H1 (cell line): ENCODE measurements at regions not wholly inside any gene's neighbourhood (a gene's known extent, or its start where the extent isn't known, plus 50 kb on each side); places are given as distances from the start of the nearest gene placed in this dataset.

ENCODE experiments used
- CTCF ChIA-PET: fragments of 300-600 bp; sonication (Branson Sonifier 250); formaldehyde crosslinking; loops from one replicate; lab custom pipeline; 2021; ENCODE audit not compliant: partially characterized antibody; lab: Charles Lee
- POLR2A ChIA-PET: fragments of 300-600 bp; sonication (Branson Sonifier 250); formaldehyde crosslinking; loops from one replicate; lab custom pipeline; 2021; ENCODE audit warnings: inconsistent platforms; ENCODE audit not compliant: partially characterized antibody; lab: Charles Lee
- DNase-seq, 2 experiments: peaks; one replicate each; pipeline versions ENCODE4 v3.0.0 to v3.0.0-alpha.2; 2010 to 2022; ENCODE audit warnings: low spot score in 2 of 2, low read depth in 1 of 2, mixed read lengths in 1 of 2
- FAIRE-seq: peaks from 2 replicates; lab custom pipeline; 2011; peaks lifted over from hg19 to GRCh38; lab: Jason Lieb, UNC
- H2AFZ ChIP-seq: 2 replicates; pipeline ENCODE4 v1.8.1; 2012; ENCODE audit warnings: low read length, inconsistent platforms
- H2AK5ac ChIP-seq: 2 replicates; pipeline ENCODE4 v1.6.1; 2013; ENCODE audit warnings: low read depth, low read length
- H2BK120ac ChIP-seq: replicated peaks from 2 replicates; pipeline ENCODE3; 2013; ENCODE audit warnings: low read depth, low read length, inconsistent platforms
- H2BK12ac ChIP-seq: 2 replicates; pipeline ENCODE4 v1.6.1; 2013; ENCODE audit warnings: low read depth, low read length
- H2BK15ac ChIP-seq: 2 replicates; pipeline ENCODE4 v1.6.1; 2013; ENCODE audit warnings: low read length
- H2BK20ac ChIP-seq: 2 replicates; pipeline ENCODE4 v1.6.1; 2013; ENCODE audit warnings: low read length
- H2BK5ac ChIP-seq: 2 replicates; pipeline ENCODE4 v1.6.1; 2013; ENCODE audit warnings: low read depth, low read length
- H3K14ac ChIP-seq: 2 replicates; pipeline ENCODE4 v1.6.1; 2013; ENCODE audit warnings: inconsistent platforms; ENCODE audit not compliant: insufficient read length
- H3K18ac ChIP-seq: 2 replicates; pipeline ENCODE4 v1.6.1; 2013; ENCODE audit warnings: low read length; ENCODE audit errors: extremely low read depth
- H3K23ac ChIP-seq: 2 replicates; pipeline ENCODE4 v1.6.1; 2013; ENCODE audit warnings: inconsistent platforms; ENCODE audit not compliant: insufficient read length
- H3K23me2 ChIP-seq: 2 replicates; pipeline ENCODE4 v1.6.1; 2013; ENCODE audit warnings: low read depth, low read length
- H3K27ac ChIP-seq: 2 replicates; pipeline ENCODE4 v1.6.1; 2011; ENCODE audit warnings: low read depth, low read length, inconsistent platforms
- H3K27me3 ChIP-seq, 4 experiments: replicated peaks in 1 of 4; 1 replicate in 1 of 4; 2 replicates in 3 of 4; pipeline versions ENCODE4 v1.6.1 to v1.8.1; 2011 to 2013; ENCODE audit warnings: low read length in 3 of 4, mild to moderate bottlenecking in 3 of 4, inconsistent platforms in 2 of 4, mixed read lengths in 2 of 4, moderate library complexity in 1 of 4; ENCODE audit not compliant: control insufficient read depth in 3 of 4, insufficient read depth in 3 of 4; ENCODE audit errors: extremely low read depth in 1 of 4
- H3K36me3 ChIP-seq, 4 experiments: 2 replicates each; pipeline versions ENCODE4 v1.6.1 to v1.8.1; 2011 to 2013; ENCODE audit warnings: mild to moderate bottlenecking in 4 of 4, low read length in 3 of 4, moderate library complexity in 2 of 4, control low read depth in 1 of 4, inconsistent platforms in 1 of 4; ENCODE audit not compliant: insufficient read depth in 4 of 4, control insufficient read depth in 2 of 4
- H3K4ac ChIP-seq: replicated peaks from 2 replicates; pipeline ENCODE3; 2013; ENCODE audit warnings: low read length, low read depth, mixed read lengths, inconsistent platforms; ENCODE audit not compliant: insufficient read length
- H3K4me1 ChIP-seq, 4 experiments: replicated peaks in 1 of 4; 1 replicate in 1 of 4; 2 replicates in 3 of 4; pipeline versions ENCODE4 v1.6.1 to v1.8.1; 2011 to 2013; ENCODE audit warnings: low read length in 3 of 4, inconsistent platforms in 2 of 4, mixed read lengths in 1 of 4; ENCODE audit not compliant: insufficient read depth in 4 of 4, control insufficient read depth in 3 of 4
- H3K4me2 ChIP-seq, 2 experiments: 2 replicates each; pipeline versions ENCODE4 v1.6.1 to v1.8.1; 2011 to 2013; ENCODE audit warnings: low read depth in 2 of 2, low read length in 2 of 2, control low read depth in 1 of 2, inconsistent platforms in 1 of 2, mild to moderate bottlenecking in 1 of 2; ENCODE audit not compliant: insufficient read depth in 1 of 2
- H3K4me3 ChIP-seq, 4 experiments: fragments of 200-600, 300-600 bp in 1 of 4; sonication (generic), shearing (Covaris generic), sonication (Bioruptor Twin) in 1 of 4; 2 replicates each; pipeline versions ENCODE4 v1.5.1 to v1.8.1; 2011 to 2016; ENCODE audit warnings: low read length in 4 of 4, low read depth in 3 of 4, control low read depth in 2 of 4, inconsistent platforms in 2 of 4, mild to moderate bottlenecking in 2 of 4, mixed read lengths in 1 of 4, moderate library complexity in 1 of 4; ENCODE audit not compliant: insufficient read depth in 2 of 4; ENCODE audit errors: extremely low read depth in 1 of 4
- H3K56ac ChIP-seq: replicated peaks from 2 replicates; pipeline ENCODE3; 2013; ENCODE audit warnings: low read depth, mild to moderate bottlenecking, mixed read lengths, low read length, inconsistent platforms; ENCODE audit not compliant: insufficient read length
- H3K79me1 ChIP-seq: 2 replicates; pipeline ENCODE4 v1.6.1; 2013; ENCODE audit warnings: low read depth, low read length, control low read depth
- H3K79me2 ChIP-seq, 2 experiments: 2 replicates each; pipeline versions ENCODE4 v1.6.1 to v1.8.1; 2012 to 2013; ENCODE audit warnings: low read length in 2 of 2, mild to moderate bottlenecking in 2 of 2, inconsistent platforms in 1 of 2; ENCODE audit not compliant: insufficient read depth in 2 of 2, control insufficient read depth in 1 of 2
- H3K9ac ChIP-seq, 4 experiments: replicated peaks in 1 of 4; 1 replicate in 1 of 4; 2 replicates in 3 of 4; pipeline versions ENCODE4 v1.6.1 to v1.8.1; 2011 to 2013; ENCODE audit warnings: low read depth in 3 of 4, low read length in 3 of 4, control low read depth in 2 of 4, mild to moderate bottlenecking in 2 of 4, moderate library complexity in 2 of 4, inconsistent platforms in 1 of 4; ENCODE audit errors: extremely low read depth in 1 of 4
- H3K9me3 ChIP-seq, 2 experiments: 2 replicates each; pipeline versions ENCODE4 v1.6.1 to v1.8.1; 2012 to 2013; ENCODE audit warnings: mild to moderate bottlenecking in 2 of 2, moderate library complexity in 2 of 2, control low read depth in 1 of 2, inconsistent platforms in 1 of 2, low read depth in 1 of 2, low read length in 1 of 2, mixed read lengths in 1 of 2; ENCODE audit not compliant: insufficient read depth in 2 of 2
- H4K20me1 ChIP-seq, 2 experiments: replicated peaks in 1 of 2; 2 replicates each; pipeline versions ENCODE3 to v1.8.1; 2011 to 2013; ENCODE audit warnings: inconsistent platforms in 2 of 2, low read length in 2 of 2, mild to moderate bottlenecking in 1 of 2; ENCODE audit not compliant: insufficient read depth in 2 of 2, control insufficient read depth in 1 of 2
- H4K5ac ChIP-seq: 2 replicates; pipeline ENCODE4 v1.6.1; 2013; ENCODE audit warnings: low read length, low read depth, mixed read lengths, inconsistent platforms; ENCODE audit not compliant: insufficient read length
- H4K8ac ChIP-seq: 2 replicates; pipeline ENCODE4 v1.8.0; 2013; ENCODE audit warnings: mild to moderate bottlenecking, moderate library complexity, low read length, inconsistent platforms; ENCODE audit not compliant: insufficient read depth; ENCODE audit errors: extremely low read depth
- H4K91ac ChIP-seq: replicated peaks from 2 replicates; pipeline ENCODE3; 2013; ENCODE audit warnings: low read length, mixed read lengths, inconsistent platforms; ENCODE audit not compliant: insufficient read length
- CHD2 ChIP-seq: IDR thresholded peaks from 2 replicates; pipeline ENCODE4 v1.6.1; 2012; ENCODE audit warnings: low read length, improper control_type of control experiment
- EP300 ChIP-seq, 2 experiments: IDR thresholded peaks; 1 replicate in 1 of 2; 2 replicates in 1 of 2; pipeline ENCODE4 v1.6.1; 2011 to 2012; ENCODE audit warnings: low read depth in 2 of 2, low read length in 2 of 2, mild to moderate bottlenecking in 2 of 2, borderline replicate concordance in 1 of 2, inconsistent platforms in 1 of 2, moderate library complexity in 1 of 2
- JUN ChIP-seq: IDR thresholded peaks from 2 replicates; pipeline ENCODE4 v1.6.1; 2011; ENCODE audit warnings: low read depth, mild to moderate bottlenecking, improper control_type of control experiment, low read length
- NRF1 ChIP-seq: IDR thresholded peaks from 2 replicates; pipeline ENCODE4 v1.6.1; 2011; ENCODE audit warnings: mild to moderate bottlenecking, low read depth, low read length, improper control_type of control experiment
- POLR2AphosphoS5 ChIP-seq: IDR thresholded peaks from 2 replicates; pipeline ENCODE4 v1.6.1; 2011; ENCODE audit warnings: low read depth, low read length
- RFX5 ChIP-seq: IDR thresholded peaks from 2 replicates; pipeline ENCODE4 v1.6.1; 2011; ENCODE audit warnings: low read depth, low read length, improper control_type of control experiment, borderline replicate concordance
- whole genome bisulfite sequencing, 2 experiments: shearing (Covaris generic) in 1 of 2; methylation state at CpG; one replicate each; pipeline versions ENCODE4 v1.1.6 to v1.1.7; 2013 to 2015; ENCODE audit warnings: low lambda C conversion rate in 2 of 2, mixed read lengths in 2 of 2, inconsistent platforms in 1 of 2, low coverage in 1 of 2, missing lambda C conversion rate in 1 of 2; ENCODE audit not compliant: insufficient replicate concordance in 2 of 2, insufficient coverage in 1 of 2, insufficient read length in 1 of 2; ENCODE audit errors: extremely low coverage in 1 of 2, missing lambda C conversion rate in 1 of 2; 5-methylcytosine and 5-hydroxymethylcytosine counted together
- TF ChIP-seq, protein P1 (sequence below): IDR thresholded peaks from 2 replicates; pipeline ENCODE4 v1.6.1; 2011; ENCODE audit warnings: low read depth, mild to moderate bottlenecking, low read length; ENCODE audit not compliant: insufficient read depth

DNA sequence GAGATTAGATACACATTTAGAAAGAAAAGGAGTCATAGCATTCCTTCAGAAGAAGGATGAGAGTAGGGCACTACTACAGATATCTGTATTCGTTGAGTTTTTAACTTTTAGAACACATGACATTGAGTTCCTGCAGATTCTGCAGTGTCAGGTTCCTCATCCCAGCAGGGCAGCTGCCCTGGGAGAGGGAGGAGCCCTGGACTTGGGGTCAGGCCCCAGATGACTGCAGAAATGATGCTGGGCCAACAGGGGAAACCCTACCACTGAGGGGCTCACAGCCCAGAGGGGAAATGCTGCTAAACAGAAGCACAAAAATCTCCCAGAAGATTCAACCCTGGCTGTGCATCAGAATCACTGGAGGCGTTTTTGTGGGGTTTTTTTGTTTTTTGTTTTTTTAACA, 68.9 kb upstream of the TAF1L start:
- no peak overlapping the region for H2BK15ac ChIP-seq
- CTCF ChIA-PET = interaction anchor here (0.5 to 4.1 kb wide), 6 partner anchors 60 to 325 kb away, joined by 3 to 35 read pairs (median 9); no protein-coding TSS in a partner anchor
- no peaks in the 10 kb centered on the region for H3K79me2 ChIP-seq
- no peak overlapping the region for H4K8ac ChIP-seq
- H4K91ac ChIP-seq = no peak overlapping the region
- H3K56ac ChIP-seq = no peak overlapping the region
- H3K27me3 ChIP-seq = no peaks in the 10 kb centered on the region
- H4K20me1 ChIP-seq = no peaks in the 10 kb centered on the region
- H2BK5ac ChIP-seq = no peak overlapping the region
- no peak overlapping the region for H3K23ac ChIP-seq
- no peak overlapping the region for H4K5ac ChIP-seq
- FAIRE-seq (no peak), DNase-seq (no peak)
- no peak overlapping the region for H2AK5ac ChIP-seq
- H3K4me1 ChIP-seq = no peaks in the 10 kb centered on the region
- no peak overlapping the region for H3K14ac ChIP-seq
- no peak overlapping the region for H3K4me3 ChIP-seq
- no peak overlapping the region for H3K18ac ChIP-seq
- H3K9me3 ChIP-seq = no peaks in the 10 kb centered on the region
- no peak overlapping the region for H3K4me2 ChIP-seq
- H3K23me2 ChIP-seq = no peaks in the 10 kb centered on the region
- TF ChIP-seq EP300 (IDR thresholded peaks at IDR 0.05; ENCODE audit: borderline replicate concordance in 1 of 2, low read depth in 2 of 2, low read length in 2 of 2) (no peak), CHD2 (no peak), JUN (no peak), NRF1 (no peak), RFX5 (no peak), POLR2AphosphoS5 (no peak)
- TF ChIP-seq, protein P1, sequence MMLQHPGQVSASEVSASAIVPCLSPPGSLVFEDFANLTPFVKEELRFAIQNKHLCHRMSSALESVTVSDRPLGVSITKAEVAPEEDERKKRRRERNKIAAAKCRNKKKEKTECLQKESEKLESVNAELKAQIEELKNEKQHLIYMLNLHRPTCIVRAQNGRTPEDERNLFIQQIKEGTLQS = no peak
- TF ChIP-seq, all 59 proteins: peak for 0
- no peak overlapping the region for H3K9ac ChIP-seq
- no peak overlapping the region for H2BK12ac ChIP-seq
- no peaks in the 10 kb centered on the region for H3K36me3 ChIP-seq
- POLR2A ChIA-PET = no interaction called here
- H2BK120ac ChIP-seq = no peak overlapping the region
- no peak overlapping the region for H2AFZ ChIP-seq
- no peak overlapping the region for H2BK20ac ChIP-seq
- no peak overlapping the region for H3K27ac ChIP-seq
- H3K79me1 ChIP-seq = no peaks in the 10 kb centered on the region
- H3K4ac ChIP-seq = no peak overlapping the region
- WGBS, 2 experiments = 68% methylated on average over 2 of the region's 2 CpGs; no CpG with 5 or more reads in 1 of the 2 experiments
